Heart left ventricle (tissue), 16 donors: ENCODE measurements at regions not wholly inside any gene's neighbourhood (a gene's known extent, or its start where the extent isn't known, plus 50 kb on each side); places are given as distances from the start of the nearest gene placed in this dataset.

Source experiments
- ATAC-seq, 4 donors: fragments of 200-7000 bp; cut with Tn5 transposase; one replicate each; pipeline ENCODE4 v1.9.1; 2020 to 2022; ENCODE audit warnings: moderate library complexity in 4 of 4, mild to moderate bottlenecking in 3 of 4, moderate number of reproducible peaks in 1 of 4
- DNase-seq, 5 donors: peaks; one replicate each; pipeline ENCODE4 v3.0.0-alpha.2; 2020
- H3K27ac ChIP-seq, 12 donors: fragments of 200-600 bp; sonication (generic) in 4 of 12; one replicate each; pipeline versions ENCODE4 v1.5.0 to v1.8.0; 2016 to 2022; ENCODE audit warnings: mild to moderate bottlenecking in 2 of 12
- H3K27me3 ChIP-seq, 9 donors: fragments of 200-600 bp; sonication (generic) in 2 of 9; one replicate each; pipeline versions ENCODE4 v1.5.1 to v1.8.0; 2016 to 2022; ENCODE audit warnings: mild to moderate bottlenecking in 3 of 9
- H3K36me3 ChIP-seq, 9 donors: fragments of 200-600 bp; sonication (generic) in 2 of 9; one replicate each; pipeline versions ENCODE4 v1.5.0 to v1.8.0; 2018 to 2022; ENCODE audit warnings: mild to moderate bottlenecking in 2 of 9
- H3K4me1 ChIP-seq, 12 donors: fragments of 200-600 bp; sonication (generic) in 4 of 12; one replicate each; pipeline versions ENCODE4 v1.5.0 to v1.8.0; 2016 to 2022; ENCODE audit warnings: mild to moderate bottlenecking in 3 of 12
- H3K4me3 ChIP-seq, 12 donors: fragments of 200-600 bp; sonication (generic) in 4 of 12; one replicate each; pipeline versions ENCODE4 v1.5.0 to v1.8.0; 2017 to 2022; ENCODE audit warnings: mild to moderate bottlenecking in 9 of 12, moderate library complexity in 4 of 12
- H3K9me3 ChIP-seq, 12 donors: fragments of 200-600 bp; sonication (generic) in 4 of 12; one replicate each; pipeline versions ENCODE4 v1.5.0 to v1.8.0; 2016 to 2022; ENCODE audit warnings: mild to moderate bottlenecking in 1 of 12
- POLR2A ChIP-seq, 2 donors: fragments of 450-650 bp; IDR thresholded peaks; one replicate each; pipeline ENCODE4 v1.6.1; 2017; ENCODE audit warnings: antibody characterized with exemption in 2 of 2, mild to moderate bottlenecking in 2 of 2, moderate library complexity in 2 of 2
- WGBS, 4 donors: extraction: QIAGEN DNeasy Blood & Tissue Kit in 2 of 4; methylation state at CpG; one replicate each; pipeline versions ENCODE4 v1.1.5 to v1.1.7; 2013 to 2018; 5-methylcytosine and 5-hydroxymethylcytosine counted together
- intact Hi-C, 10 donors: fragments of 100-400 bp; cut with DNase I; formaldehyde crosslinking; loops; one replicate each; pipeline versions ENCODE4 v1.11.1 to v1.14.2; 2022
- TF ChIP-seq, protein P1 (sequence below), 12 donors: fragments of 200-600 bp; sonication (generic) in 4 of 12; IDR thresholded peaks; one replicate each; pipeline versions ENCODE4 v1.5.0 to v1.8.0; 2018 to 2022; ENCODE audit warnings: antibody characterized with exemption in 12 of 12, mild to moderate bottlenecking in 5 of 12
- donor health status: ischemic (EF 13 %, LVEDD 7.1; RV severe dilation, severe dysfunction).
- donor health status: healthy with polysubstance abuse.
- donor health status: DM: no; HTN: yes; CAD: no.
- donor health status: DM: no; HTN: no; CAD: no.
- donor health status: ischemic (EF 25% LVEDD 6.9; RV normal size, moderate dysfunction).
- donor health status: ischemic (EF 25% LVEDD 5.7; RV mildly dilated, moderate dysfunction).
- donor health status: healthy.
- donor health status: DM: yes; HTN: yes; CAD: no.
- donor health status: ischemic (EF 35%, LVEDD 5.7; RV mildly dilated, moderate dysfunction).
- donor health status: nonischemic (EF 11% LVEDD 7.7; RV severe dilation, severe dysfunction).
- donor health status: DM: yes; HTN: yes; CAD: no.
- donor health status: PGD.
- donor health status: ischemic (EF 29% LVEDD 5.4; RV normal size, mild dysfunction).
- donor health status: nonischemic (EF 23%, LVEDD 6.1; RV moderate dilation, normal function).

DNA sequence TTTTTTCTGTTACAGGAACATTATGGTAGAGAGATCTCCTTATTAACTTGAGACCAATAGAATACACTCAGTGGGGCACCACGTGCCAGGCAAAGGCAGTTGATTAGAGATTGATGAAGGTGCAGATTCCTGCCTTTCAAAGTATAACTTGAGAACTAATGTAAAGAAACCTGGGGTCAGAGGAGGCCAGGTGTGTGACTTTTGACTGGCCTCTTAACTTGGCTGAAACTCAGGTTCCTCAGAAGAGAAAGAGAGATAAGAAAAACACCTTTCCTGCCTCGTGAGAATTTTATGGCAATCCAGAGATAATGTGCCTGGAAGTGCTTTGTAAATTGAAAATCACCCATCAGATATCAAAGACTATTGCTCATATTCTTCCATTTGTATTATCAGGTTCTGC is 110.7 kb upstream of the GZMB start:
- no peak for TF ChIP-seq POLR2A (IDR thresholded peaks at IDR 0.05)
- TF ChIP-seq, protein P1, sequence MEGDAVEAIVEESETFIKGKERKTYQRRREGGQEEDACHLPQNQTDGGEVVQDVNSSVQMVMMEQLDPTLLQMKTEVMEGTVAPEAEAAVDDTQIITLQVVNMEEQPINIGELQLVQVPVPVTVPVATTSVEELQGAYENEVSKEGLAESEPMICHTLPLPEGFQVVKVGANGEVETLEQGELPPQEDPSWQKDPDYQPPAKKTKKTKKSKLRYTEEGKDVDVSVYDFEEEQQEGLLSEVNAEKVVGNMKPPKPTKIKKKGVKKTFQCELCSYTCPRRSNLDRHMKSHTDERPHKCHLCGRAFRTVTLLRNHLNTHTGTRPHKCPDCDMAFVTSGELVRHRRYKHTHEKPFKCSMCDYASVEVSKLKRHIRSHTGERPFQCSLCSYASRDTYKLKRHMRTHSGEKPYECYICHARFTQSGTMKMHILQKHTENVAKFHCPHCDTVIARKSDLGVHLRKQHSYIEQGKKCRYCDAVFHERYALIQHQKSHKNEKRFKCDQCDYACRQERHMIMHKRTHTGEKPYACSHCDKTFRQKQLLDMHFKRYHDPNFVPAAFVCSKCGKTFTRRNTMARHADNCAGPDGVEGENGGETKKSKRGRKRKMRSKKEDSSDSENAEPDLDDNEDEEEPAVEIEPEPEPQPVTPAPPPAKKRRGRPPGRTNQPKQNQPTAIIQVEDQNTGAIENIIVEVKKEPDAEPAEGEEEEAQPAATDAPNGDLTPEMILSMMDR (IDR thresholded peaks at IDR 0.05) = no peak
- WGBS, 4 donors = 55 to 60% (median 58%) methylated on average over 2 of the region's 2 CpGs
- Histone ChIP-seq H3K36me3 (no peaks in the 10 kb centered on the region), H3K4me1 (no peaks in the 10 kb centered on the region), H3K9me3 (peaks cover 0 to 10% (median 0%) of the 10 kb centered on the region in 12 donors), H3K4me3 (no peak overlapping the region), H3K27me3 (no peaks in the 10 kb centered on the region), H3K27ac (no peak overlapping the region)
- no peak for ATAC-seq
- no peak for DNase-seq
- intact Hi-C loops = loop anchor here in 1 of 10 donors (5.0 kb wide), 1 partner anchor 53 kb away; no protein-coding TSS in a partner anchor

DNA sequence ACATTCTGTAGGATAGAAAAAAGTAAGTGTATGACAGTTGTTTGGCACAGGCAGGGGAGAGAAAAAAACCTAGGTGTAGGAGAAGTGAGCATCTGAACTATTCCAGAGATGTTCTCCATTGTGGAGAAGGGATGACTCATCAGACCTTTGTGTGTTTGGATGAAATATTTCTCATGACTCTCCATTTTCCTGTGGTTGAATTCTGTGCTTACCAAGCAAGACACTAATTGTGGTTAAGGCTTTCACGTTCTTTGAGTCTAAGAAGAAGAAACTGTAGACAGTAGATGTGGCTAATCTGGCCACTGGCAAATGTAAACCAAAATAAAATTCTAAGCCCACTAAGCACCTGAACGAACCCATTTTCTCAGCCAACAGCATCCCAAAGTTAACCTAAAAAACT is 107.9 kb upstream of the GZMB start:
- ATAC-seq (no peak), DNase-seq (no peak)
- no peak overlapping the region for H3K4me3 ChIP-seq
- TF ChIP-seq POLR2A (IDR thresholded peaks at IDR 0.05) = no peak
- TF ChIP-seq, protein P1 (IDR thresholded peaks at IDR 0.05) = no peak
- no peaks in the 10 kb centered on the region for H3K4me1 ChIP-seq
- no peaks in the 10 kb centered on the region for H3K36me3 ChIP-seq
- H3K9me3 ChIP-seq = no peaks in the 10 kb centered on the region
- WGBS, 4 donors = 68 to 82% (median 78%) methylated on average over 2 of the region's 2 CpGs
- H3K27ac ChIP-seq = no peak overlapping the region
- no peaks in the 10 kb centered on the region for H3K27me3 ChIP-seq
- intact Hi-C loops = loop anchor here in 1 of 10 donors (5.0 kb wide), 1 partner anchor 55 kb away; no protein-coding TSS in a partner anchor

DNA sequence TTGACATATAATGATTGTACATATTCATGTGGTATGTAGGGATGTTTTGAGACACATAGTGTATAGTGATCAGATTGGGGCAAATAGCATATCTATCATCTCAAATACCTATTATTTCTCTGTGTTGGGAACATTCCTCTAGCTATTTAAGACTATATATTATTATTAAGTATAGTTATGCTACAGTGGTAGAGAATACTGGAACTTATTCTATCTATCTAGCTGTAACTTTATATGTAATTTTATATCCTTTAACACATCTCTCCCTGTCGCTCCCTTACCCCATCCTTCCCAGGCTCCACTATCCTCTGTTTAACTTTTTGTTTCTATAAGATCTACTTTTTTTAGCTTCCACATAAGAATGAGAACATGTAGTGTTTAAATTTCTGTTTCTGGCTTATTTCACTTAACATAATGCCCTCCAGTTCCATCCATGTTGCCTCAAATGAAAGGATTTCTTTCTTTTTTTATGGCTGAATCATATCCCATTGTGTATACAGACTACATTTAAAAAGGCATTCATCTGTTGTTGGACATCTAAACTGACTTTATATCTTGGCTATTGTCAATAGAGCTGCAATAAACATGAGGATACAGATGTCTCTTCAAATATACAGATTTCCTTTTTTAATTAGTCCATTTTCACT is 102.1 kb upstream of the GZMB start:
- H3K4me3 ChIP-seq = no peak overlapping the region
- intact Hi-C loops = loop anchor here (1.0 to 10.0 kb wide), 14 partner anchors 66 to 669 kb away; no protein-coding TSS in a partner anchor
- peaks cover 0 to 5% (median 0%) of the 10 kb centered on the region in 12 donors for H3K9me3 ChIP-seq
- 0 to 100% (median 80%) methylated on average over 1 of the region's 1 CpG for WGBS, 4 donors
- ATAC-seq (no peak), DNase-seq (no peak)
- TF ChIP-seq, protein P1 (IDR thresholded peaks at IDR 0.05) = no peak
- no peak for TF ChIP-seq POLR2A (IDR thresholded peaks at IDR 0.05)
- H3K36me3 ChIP-seq = no peaks in the 10 kb centered on the region
- H3K27ac ChIP-seq = no peak overlapping the region
- no peaks in the 10 kb centered on the region for H3K4me1 ChIP-seq
- no peaks in the 10 kb centered on the region for H3K27me3 ChIP-seq

DNA sequence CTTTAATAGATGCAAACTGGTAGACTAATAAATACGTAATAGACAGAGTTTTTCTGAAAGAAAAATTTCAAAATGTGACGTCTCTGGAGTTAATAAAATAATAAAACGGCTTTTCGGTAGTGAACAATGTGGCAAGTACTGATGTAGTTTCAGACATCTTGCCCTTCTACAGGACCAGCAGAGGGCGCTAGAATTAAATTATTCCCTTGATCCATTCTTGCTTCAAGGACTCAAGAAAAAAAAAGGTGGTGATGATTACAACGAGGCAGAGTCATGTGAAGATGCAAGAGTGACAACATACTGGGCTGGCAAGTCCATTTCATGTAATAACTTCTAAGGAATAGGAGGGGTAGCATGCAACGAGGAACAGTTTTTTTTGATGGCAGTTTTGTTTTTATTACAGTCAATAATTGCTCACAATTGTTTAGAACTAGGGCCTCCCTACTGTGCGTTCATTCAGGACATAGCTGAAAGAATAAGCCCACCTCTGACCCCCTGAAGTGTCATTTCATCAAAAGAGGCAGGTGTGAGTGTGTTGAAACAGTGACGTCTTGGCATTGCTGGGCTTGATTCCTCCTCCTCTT is 101.0 kb upstream of the GZMB start:
- ATAC-seq = peak in 3 of 4 donors; percentile 61 to 72 (median 71)
- no peak overlapping the region for H3K27ac ChIP-seq
- WGBS, 4 donors = 22 to 25% (median 24%) methylated on average over 9 of the region's 9 CpGs
- peaks cover 0 to 5% (median 0%) of the 10 kb centered on the region in 12 donors for H3K9me3 ChIP-seq
- no peaks in the 10 kb centered on the region for H3K36me3 ChIP-seq
- H3K4me3 ChIP-seq = no peak overlapping the region
- TF ChIP-seq, protein P1 (IDR thresholded peaks at IDR 0.05) = peak; percentile 65 to 92 (median 82)
- TF ChIP-seq POLR2A (IDR thresholded peaks at IDR 0.05) = no peak
- H3K27me3 ChIP-seq = no peaks in the 10 kb centered on the region
- intact Hi-C loops = loop anchor here (1.0 to 10.0 kb wide), 14 partner anchors 67 to 670 kb away; no protein-coding TSS in a partner anchor
- no peaks in the 10 kb centered on the region for H3K4me1 ChIP-seq
- DNase-seq = peak in 3 of 5 donors; percentile 30 to 44 (median 39)
